ENCODE measurements at regions not wholly inside any gene's neighbourhood (a gene's known extent, or its start where the extent isn't known, plus 50 kb on each side); places are given as distances from the start of the nearest gene placed in this dataset.
"Not testable (repeated sequence)": the region's sequence is repeated elsewhere in the genome, so short reads cannot be mapped to it uniquely, and the experiment has no call there.

DNA sequence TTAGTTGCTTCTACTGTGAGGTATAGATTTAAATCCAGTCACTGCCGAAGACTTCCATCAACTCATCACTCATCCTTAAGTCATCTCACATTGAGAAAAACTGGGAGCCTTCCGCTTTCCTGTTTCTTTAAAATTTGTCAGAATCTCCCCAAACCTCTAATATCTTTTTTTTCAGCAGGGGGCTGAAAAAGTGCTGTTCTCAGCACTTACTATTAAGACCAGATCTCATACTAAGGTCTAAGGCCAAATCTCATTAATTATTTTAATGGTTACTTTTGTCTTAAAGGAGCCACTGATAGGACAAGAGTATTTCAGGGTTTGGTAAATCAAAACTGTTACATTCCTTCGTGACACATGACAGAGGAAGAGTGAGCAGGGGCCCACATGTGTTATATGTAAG, 134.6 kb upstream of the PRSS3 start:
- Mint-ChIP-seq H3K27me3 (peaks cover 3% of the 10 kb centered on the region), H3K4me3 (no peak overlapping the region), H3K4me1 (ENCODE audit: low read depth) (no peaks in the 10 kb centered on the region), H3K9me3 (no peaks in the 10 kb centered on the region), H3K36me3 (ENCODE audit: low read depth) (no peaks in the 10 kb centered on the region), H3K27ac (no peak overlapping the region)
- ChIA-PET POLR2A (no interaction called here), CTCF (no interaction called here)
- no peak for DNase-seq
- TF ChIP-seq, protein P1, sequence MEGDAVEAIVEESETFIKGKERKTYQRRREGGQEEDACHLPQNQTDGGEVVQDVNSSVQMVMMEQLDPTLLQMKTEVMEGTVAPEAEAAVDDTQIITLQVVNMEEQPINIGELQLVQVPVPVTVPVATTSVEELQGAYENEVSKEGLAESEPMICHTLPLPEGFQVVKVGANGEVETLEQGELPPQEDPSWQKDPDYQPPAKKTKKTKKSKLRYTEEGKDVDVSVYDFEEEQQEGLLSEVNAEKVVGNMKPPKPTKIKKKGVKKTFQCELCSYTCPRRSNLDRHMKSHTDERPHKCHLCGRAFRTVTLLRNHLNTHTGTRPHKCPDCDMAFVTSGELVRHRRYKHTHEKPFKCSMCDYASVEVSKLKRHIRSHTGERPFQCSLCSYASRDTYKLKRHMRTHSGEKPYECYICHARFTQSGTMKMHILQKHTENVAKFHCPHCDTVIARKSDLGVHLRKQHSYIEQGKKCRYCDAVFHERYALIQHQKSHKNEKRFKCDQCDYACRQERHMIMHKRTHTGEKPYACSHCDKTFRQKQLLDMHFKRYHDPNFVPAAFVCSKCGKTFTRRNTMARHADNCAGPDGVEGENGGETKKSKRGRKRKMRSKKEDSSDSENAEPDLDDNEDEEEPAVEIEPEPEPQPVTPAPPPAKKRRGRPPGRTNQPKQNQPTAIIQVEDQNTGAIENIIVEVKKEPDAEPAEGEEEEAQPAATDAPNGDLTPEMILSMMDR (IDR thresholded peaks at IDR 0.05) = no peak
- intact Hi-C loops (cut with micrococcal nuclease) = no loop called here
- no peak for ATAC-seq

- H3K4me1 Mint-ChIP-seq (ENCODE audit: low read depth) = no peaks in the 10 kb centered on the region
- H3K9me3 Mint-ChIP-seq = no peaks in the 10 kb centered on the region
- ChIA-PET POLR2A (no interaction called here), CTCF (interaction anchor here (1.0 kb wide), 1 partner anchor 61 kb away, joined by 3 read pairs; no protein-coding TSS in a partner anchor)
- intact Hi-C loops (cut with micrococcal nuclease) = no loop called here
- no peak overlapping the region for H3K27ac Mint-ChIP-seq
- H3K4me3 Mint-ChIP-seq = no peak overlapping the region
- TF ChIP-seq, protein P1 (IDR thresholded peaks at IDR 0.05) = no peak
- ATAC-seq (no peak), DNase-seq (no peak)
- H3K27me3 Mint-ChIP-seq = peaks cover 2% of the 10 kb centered on the region
- no peaks in the 10 kb centered on the region for H3K36me3 Mint-ChIP-seq (ENCODE audit: low read depth)
These were observed 134.2 kb upstream of the PRSS3 start for GRCh38 chr9:33661176-33661575.

GRCh38 chr9:33662871-33663270, 132.5 kb upstream of the PRSS3 start:
- POLR2A ChIA-PET = no interaction called here
- Mint-ChIP-seq H3K4me3 (no peak overlapping the region), H3K4me1 (ENCODE audit: low read depth) (no peaks in the 10 kb centered on the region), H3K9me3 (no peaks in the 10 kb centered on the region), H3K27me3 (peaks cover 9% of the 10 kb centered on the region), H3K27ac (no peak overlapping the region), H3K36me3 (ENCODE audit: low read depth) (no peaks in the 10 kb centered on the region)
- intact Hi-C loops (cut with micrococcal nuclease) = no loop called here
- CTCF ChIA-PET = interaction anchor here (1.5 kb wide), 1 partner anchor 13 kb away, joined by 5 read pairs; no protein-coding TSS in a partner anchor
- TF ChIP-seq, protein P1 (IDR thresholded peaks at IDR 0.05) = no peak
- DNase-seq = no peak
- ATAC-seq = no peak

- peaks cover 57% of the 10 kb centered on the region for H3K27me3 Mint-ChIP-seq
- not testable (repeated sequence) for DNase-seq
These were observed 119.1 kb upstream of the PRSS3 start for GRCh38 chr9:33676194-33676745.

DNA sequence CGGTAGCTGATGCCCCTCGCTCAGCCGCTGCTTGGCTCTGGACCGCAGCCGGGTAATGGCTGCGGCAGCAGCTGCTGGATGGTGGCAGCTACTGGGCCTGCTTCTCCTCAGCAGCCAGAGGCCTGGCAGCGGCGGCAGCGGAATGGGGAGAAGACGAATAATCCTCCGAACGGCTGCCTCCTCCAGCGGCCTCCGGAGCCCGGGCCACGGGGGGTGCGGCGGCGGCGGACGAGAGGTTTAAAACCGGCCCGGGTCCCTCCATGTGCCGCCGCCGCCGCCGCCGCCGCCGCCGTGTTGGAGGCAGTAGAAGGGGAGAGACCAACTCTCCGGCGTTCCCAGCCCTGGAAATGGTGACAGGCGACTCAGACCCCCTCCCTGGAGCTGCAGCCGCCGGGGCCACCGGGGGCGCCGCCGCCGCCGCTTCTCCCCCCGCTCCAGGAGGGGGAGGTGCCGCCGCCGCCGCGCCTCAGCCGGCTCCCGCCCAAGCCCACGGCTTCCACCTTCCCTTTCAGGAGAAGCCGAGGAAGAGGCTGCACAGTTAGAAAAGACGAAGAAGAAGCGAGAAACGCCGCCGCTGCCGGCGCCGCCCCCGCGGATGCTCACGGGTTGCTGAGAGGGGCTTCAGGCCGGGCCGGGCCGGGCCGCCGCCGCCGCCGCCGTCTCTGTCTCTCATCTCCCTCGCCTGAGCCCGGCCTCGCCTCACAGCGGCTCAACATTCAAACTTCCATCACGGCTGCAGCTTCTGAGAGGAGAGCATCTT, 118.4 kb upstream of the PRSS3 start:
- ChIA-PET POLR2A (no interaction called here), CTCF (interaction anchor here (6.0 kb wide), 1 partner anchor 52 kb away, joined by 23 read pairs; no protein-coding TSS in a partner anchor)
- ATAC-seq (peak; percentile 74), DNase-seq (peak; percentile 38)
- H3K27me3 Mint-ChIP-seq = peaks cover 53% of the 10 kb centered on the region
- intact Hi-C loops (cut with micrococcal nuclease) = no loop called here
- no peak overlapping the region for H3K27ac Mint-ChIP-seq
- H3K4me3 Mint-ChIP-seq = peak overlapping the region; percentile 79
- H3K4me1 Mint-ChIP-seq (ENCODE audit: low read depth) = peaks cover 5% of the 10 kb centered on the region
- H3K36me3 Mint-ChIP-seq (ENCODE audit: low read depth) = no peaks in the 10 kb centered on the region
- TF ChIP-seq, protein P1 (IDR thresholded peaks at IDR 0.05) = no peak
- H3K9me3 Mint-ChIP-seq = peaks cover 2% of the 10 kb centered on the region

More at GRCh38 chr9:33676194-33676745, 119.1 kb upstream of the PRSS3 start:
- POLR2A ChIA-PET; H3K9me3 Mint-ChIP-seq; intact Hi-C loops (cut with micrococcal nuclease); CTCF ChIA-PET; ATAC-seq; H3K36me3 Mint-ChIP-seq (ENCODE audit: low read depth); H3K27ac Mint-ChIP-seq; H3K4me1 Mint-ChIP-seq (ENCODE audit: low read depth): not testable (repeated sequence)
- peak overlapping the region; percentile 79 for H3K4me3 Mint-ChIP-seq
